ENCODE measurements at regions not wholly inside any gene's neighbourhood (a gene's known extent, or its start where the extent isn't known, plus 50 kb on each side); places are given as distances from the start of the nearest gene placed in this dataset.

GRCh38 chr1:104785575-104786187, 1036.0 kb downstream of the AMY1C start:
- intact Hi-C loops (cut with micrococcal nuclease): no loop called here
- H3K27me3 ChIP-seq (ENCODE audit: low read depth): no peaks in the 10 kb centered on the region
- no peaks in the 10 kb centered on the region for H3K36me3 ChIP-seq
- H3K9me3 ChIP-seq (replicated peaks): peaks cover 14% of the 10 kb centered on the region
- no peak for DNase-seq
- H3K4me1 ChIP-seq: no peaks in the 10 kb centered on the region
- no peak overlapping the region for H3K27ac ChIP-seq (replicated peaks)
- no peak for TF ChIP-seq CTCF (IDR thresholded peaks at IDR 0.05; ENCODE audit: borderline replicate concordance)
- H3K4me3 ChIP-seq: no peak overlapping the region

- intact Hi-C loops (cut with micrococcal nuclease): no loop called here
- no peak for DNase-seq
- no peak for TF ChIP-seq CTCF (IDR thresholded peaks at IDR 0.05; ENCODE audit: borderline replicate concordance)
These were observed 1038.3 kb downstream of the AMY1C start for GRCh38 chr1:104787866-104788510.

GRCh38 chr1:104791030-104791429, 1041.3 kb downstream of the AMY1C start:
- TF ChIP-seq CTCF (IDR thresholded peaks at IDR 0.05; ENCODE audit: borderline replicate concordance): no peak
- no peaks in the 10 kb centered on the region for H3K27me3 ChIP-seq (ENCODE audit: low read depth)
- H3K27ac ChIP-seq (replicated peaks): no peak overlapping the region
- H3K36me3 ChIP-seq: no peaks in the 10 kb centered on the region
- DNase-seq: no peak
- intact Hi-C loops (cut with micrococcal nuclease): no loop called here
- peaks cover 29% of the 10 kb centered on the region for H3K9me3 ChIP-seq (replicated peaks)
- H3K4me3 ChIP-seq: no peak overlapping the region
- no peaks in the 10 kb centered on the region for H3K4me1 ChIP-seq

More at GRCh38 chr1:104787866-104788510, 1038.3 kb downstream of the AMY1C start:
- Histone ChIP-seq H3K4me3 (no peak overlapping the region), H3K27me3 (ENCODE audit: low read depth) (no peaks in the 10 kb centered on the region), H3K4me1 (no peaks in the 10 kb centered on the region), H3K36me3 (no peaks in the 10 kb centered on the region), H3K27ac (replicated peaks) (no peak overlapping the region), H3K9me3 (replicated peaks) (peaks cover 14% of the 10 kb centered on the region)

- no peak for TF ChIP-seq CTCF (IDR thresholded peaks at IDR 0.05; ENCODE audit: borderline replicate concordance)
- Histone ChIP-seq H3K4me1 (no peaks in the 10 kb centered on the region), H3K4me3 (no peak overlapping the region), H3K36me3 (no peaks in the 10 kb centered on the region), H3K27me3 (ENCODE audit: low read depth) (no peaks in the 10 kb centered on the region), H3K27ac (replicated peaks) (no peak overlapping the region), H3K9me3 (replicated peaks) (peaks cover 15% of the 10 kb centered on the region)
- DNase-seq: no peak
- intact Hi-C loops (cut with micrococcal nuclease): no loop called here
These were observed 1044.3 kb downstream of the AMY1C start for GRCh38 chr1:104794035-104794434.

GRCh38 chr1:104795931-104796330, 1046.2 kb downstream of the AMY1C start:
- Histone ChIP-seq H3K36me3 (no peaks in the 10 kb centered on the region), H3K27ac (replicated peaks) (no peak overlapping the region), H3K27me3 (ENCODE audit: low read depth) (no peaks in the 10 kb centered on the region), H3K4me3 (no peak overlapping the region), H3K9me3 (replicated peaks) (peaks cover 15% of the 10 kb centered on the region), H3K4me1 (no peaks in the 10 kb centered on the region)
- DNase-seq: no peak
- intact Hi-C loops (cut with micrococcal nuclease): no loop called here
- no peak for TF ChIP-seq CTCF (IDR thresholded peaks at IDR 0.05; ENCODE audit: borderline replicate concordance)

Data from left ventricle myocardium inferior (tissue), 1 donor.